GM19395 (cell line): ENCODE measurements at regions not wholly inside any gene's neighbourhood (a gene's known extent, or its start where the extent isn't known, plus 50 kb on each side); places are given as distances from the start of the nearest gene placed in this dataset.

Experiments
- ATAC-seq: cut with Tn5 transposase; IDR thresholded peaks from one replicate; pipeline ENCODE4 v1.9.1; 2021; ENCODE audit warnings: mild to moderate bottlenecking, moderate library complexity; ENCODE audit not compliant: unreplicated experiment

GRCh38 chr4:1512738-1513660 lies 106.8 kb upstream of the NKX1-1 start:
- no peak for ATAC-seq

GRCh38 chr4:1512051-1512737 lies 106.0 kb upstream of the NKX1-1 start:
- no peak for ATAC-seq

GRCh38 chr4:1511441-1512041 lies 105.3 kb upstream of the NKX1-1 start:
- no peak for ATAC-seq

GRCh38 chr4:1510931-1511330 lies 104.7 kb upstream of the NKX1-1 start:
- ATAC-seq = no peak

GRCh38 chr4:1509366-1509765 lies 103.1 kb upstream of the NKX1-1 start:
- ATAC-seq = no peak

- ATAC-seq = no peak
These were observed 102.2 kb upstream of the NKX1-1 start for GRCh38 chr4:1508161-1509160.

GRCh38 chr4:1506956-1507721 lies 100.9 kb upstream of the NKX1-1 start:
- ATAC-seq = no peak

GRCh38 chr4:1505511-1506460 lies 99.5 kb upstream of the NKX1-1 start:
- ATAC-seq = no peak

- no peak for ATAC-seq
These were observed 98.6 kb upstream of the NKX1-1 start for GRCh38 chr4:1504595-1505500.

- ATAC-seq = no peak
These were observed 97.6 kb upstream of the NKX1-1 start for GRCh38 chr4:1503583-1504471.

GRCh38 chr4:1502976-1503375 lies 96.7 kb upstream of the NKX1-1 start:
- ATAC-seq = no peak

GRCh38 chr4:1502501-1502886 lies 96.3 kb upstream of the NKX1-1 start:
- ATAC-seq = no peak

GRCh38 chr4:1501754-1502500 lies 95.7 kb upstream of the NKX1-1 start:
- no peak for ATAC-seq

- ATAC-seq = no peak
These were observed 94.9 kb upstream of the NKX1-1 start for GRCh38 chr4:1500966-1501753.
